ENCODE measurements at regions not wholly inside any gene's neighbourhood (a gene's known extent, or its start where the extent isn't known, plus 50 kb on each side); places are given as distances from the start of the nearest gene placed in this dataset.

- TF ChIP-seq CHD7 (IDR thresholded peaks at IDR 0.05; ENCODE audit: insufficient replicate concordance, low read length) (no peak), HDAC2 (IDR thresholded peaks at IDR 0.05; ENCODE audit: borderline replicate concordance in 1 of 2, low read depth in 2 of 2, low read length in 2 of 2) (no peak), JUN (IDR thresholded peaks at IDR 0.05; ENCODE audit: low read depth, low read length) (no peak), TCF12 (IDR thresholded peaks at IDR 0.05; ENCODE audit: low read depth, low read length) (no peak), ASH2L (IDR thresholded peaks at IDR 0.05; ENCODE audit: low read length) (no peak), GABPA (IDR thresholded peaks at IDR 0.05; ENCODE audit: borderline replicate concordance, insufficient read depth, low read length) (no peak), HDAC6 (IDR thresholded peaks at IDR 0.05; ENCODE audit: low read depth, low read length) (no peak), MAFK (IDR thresholded peaks at IDR 0.05; ENCODE audit: low read depth, low read length) (no peak), CBX5 (IDR thresholded peaks at IDR 0.05; ENCODE audit: low read depth, low read length) (no peak), ATF2 (IDR thresholded peaks at IDR 0.05; ENCODE audit: low read length) (no peak)
Measured at GRCh38 chr1:19564366-19564765, 79.0 kb upstream of the CAPZB start (continued).

Data from H1 (cell line).